GM12873 (cell line): ENCODE measurements at regions not wholly inside any gene's neighbourhood (a gene's known extent, or its start where the extent isn't known, plus 50 kb on each side); places are given as distances from the start of the nearest gene placed in this dataset.

Source experiments
- TF ChIP-seq, protein P1 (sequence below): IDR thresholded peaks from 2 replicates; pipeline ENCODE4 v1.5.1; 2012; ENCODE audit warnings: low read depth, mild to moderate bottlenecking, moderate library complexity, low read length, control low read depth; ENCODE audit not compliant: insufficient read depth; ENCODE audit errors: missing control alignments

DNA sequence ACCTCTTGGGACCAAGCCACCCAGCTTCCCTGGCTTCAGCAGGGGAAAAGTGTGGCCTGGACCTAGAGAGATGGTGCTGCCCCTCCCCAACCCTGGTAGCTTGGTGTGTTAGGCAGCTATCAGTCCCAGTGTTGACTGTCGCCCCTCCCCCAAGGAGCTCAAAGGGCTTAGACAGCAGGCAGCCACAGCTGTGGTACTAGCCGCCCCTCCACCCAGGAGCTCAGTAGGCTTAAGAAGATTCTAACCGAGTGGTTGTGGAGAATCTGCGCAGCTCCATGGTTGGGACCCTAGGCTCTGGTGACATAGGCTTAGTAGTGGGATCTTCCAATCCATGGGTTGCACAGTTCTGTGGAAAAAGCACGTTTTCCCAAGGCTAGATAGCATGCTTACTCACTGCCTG lies 458.4 kb upstream of the LRRC4C start:
- TF ChIP-seq, protein P1, sequence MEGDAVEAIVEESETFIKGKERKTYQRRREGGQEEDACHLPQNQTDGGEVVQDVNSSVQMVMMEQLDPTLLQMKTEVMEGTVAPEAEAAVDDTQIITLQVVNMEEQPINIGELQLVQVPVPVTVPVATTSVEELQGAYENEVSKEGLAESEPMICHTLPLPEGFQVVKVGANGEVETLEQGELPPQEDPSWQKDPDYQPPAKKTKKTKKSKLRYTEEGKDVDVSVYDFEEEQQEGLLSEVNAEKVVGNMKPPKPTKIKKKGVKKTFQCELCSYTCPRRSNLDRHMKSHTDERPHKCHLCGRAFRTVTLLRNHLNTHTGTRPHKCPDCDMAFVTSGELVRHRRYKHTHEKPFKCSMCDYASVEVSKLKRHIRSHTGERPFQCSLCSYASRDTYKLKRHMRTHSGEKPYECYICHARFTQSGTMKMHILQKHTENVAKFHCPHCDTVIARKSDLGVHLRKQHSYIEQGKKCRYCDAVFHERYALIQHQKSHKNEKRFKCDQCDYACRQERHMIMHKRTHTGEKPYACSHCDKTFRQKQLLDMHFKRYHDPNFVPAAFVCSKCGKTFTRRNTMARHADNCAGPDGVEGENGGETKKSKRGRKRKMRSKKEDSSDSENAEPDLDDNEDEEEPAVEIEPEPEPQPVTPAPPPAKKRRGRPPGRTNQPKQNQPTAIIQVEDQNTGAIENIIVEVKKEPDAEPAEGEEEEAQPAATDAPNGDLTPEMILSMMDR: no peak

DNA sequence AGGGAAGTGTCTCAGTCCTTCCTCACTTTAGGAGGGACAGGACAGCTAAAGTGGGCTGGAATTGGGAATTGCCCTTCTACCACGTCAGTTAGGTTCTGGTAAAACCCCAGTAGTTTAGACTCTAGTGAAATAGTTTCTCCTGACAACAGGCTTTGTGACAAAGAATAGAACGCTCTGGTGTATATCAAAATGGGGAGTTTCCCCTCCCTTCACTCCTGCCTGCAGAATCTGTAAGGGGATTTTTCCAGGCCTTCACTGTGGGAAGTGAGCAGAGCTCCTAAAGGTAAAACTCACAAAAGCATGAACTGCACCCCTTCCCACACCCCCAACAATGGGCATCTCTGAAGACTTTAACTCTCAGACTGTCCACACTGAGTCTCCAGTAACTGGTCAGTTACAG lies 460.9 kb upstream of the LRRC4C start:
- TF ChIP-seq, protein P1: no peak

DNA sequence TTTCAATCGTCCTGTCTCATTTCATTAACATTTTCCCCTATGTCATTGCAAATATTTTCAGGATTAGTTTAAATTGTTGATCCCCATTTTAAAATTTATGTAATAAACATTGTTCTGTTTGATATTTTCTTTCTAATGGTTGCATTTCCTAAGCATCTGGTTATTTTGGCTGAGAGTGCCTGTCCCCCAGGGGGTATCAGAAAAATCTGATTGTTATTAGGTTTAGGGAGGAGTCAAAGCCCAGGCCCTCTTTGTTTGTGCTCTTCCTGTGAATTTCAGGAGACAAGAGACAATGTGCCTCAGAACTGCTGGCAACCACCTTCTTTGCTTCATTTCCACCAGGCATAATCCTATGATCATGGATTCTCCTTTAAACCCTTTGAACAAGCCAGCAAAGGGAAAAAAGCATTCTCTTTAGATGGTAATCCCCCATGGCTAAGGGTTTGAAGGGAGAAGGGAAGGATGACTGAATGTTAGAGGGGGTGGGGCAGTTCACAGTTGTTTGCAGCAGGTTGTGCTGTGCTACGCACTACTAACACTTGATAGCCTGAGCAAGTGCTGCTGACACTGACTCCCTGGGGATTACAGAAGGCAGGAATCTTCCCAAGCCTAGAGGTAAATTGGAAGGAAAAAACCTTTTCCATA lies 462.4 kb upstream of the LRRC4C start:
- TF ChIP-seq, protein P1: no peak

DNA sequence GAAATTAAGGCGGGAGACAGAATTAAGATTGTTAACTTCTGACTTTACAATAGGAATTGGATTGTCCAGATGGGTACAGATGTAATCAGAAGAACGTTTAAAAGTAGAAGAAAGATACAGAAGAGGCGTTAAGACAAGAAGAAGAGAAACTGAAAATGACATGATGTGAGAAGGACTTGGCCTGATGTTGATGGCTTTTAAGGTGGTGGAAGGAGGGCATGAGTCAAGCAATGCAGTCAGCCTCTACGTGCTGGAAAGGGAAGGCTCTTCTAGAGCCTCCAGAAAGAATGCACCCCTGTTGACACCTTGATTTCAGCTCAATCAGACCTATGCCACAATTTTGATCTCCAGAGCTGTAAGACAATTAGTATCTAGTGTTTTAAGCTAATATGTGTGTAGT lies 466.9 kb upstream of the LRRC4C start:
- TF ChIP-seq, protein P1: no peak

DNA sequence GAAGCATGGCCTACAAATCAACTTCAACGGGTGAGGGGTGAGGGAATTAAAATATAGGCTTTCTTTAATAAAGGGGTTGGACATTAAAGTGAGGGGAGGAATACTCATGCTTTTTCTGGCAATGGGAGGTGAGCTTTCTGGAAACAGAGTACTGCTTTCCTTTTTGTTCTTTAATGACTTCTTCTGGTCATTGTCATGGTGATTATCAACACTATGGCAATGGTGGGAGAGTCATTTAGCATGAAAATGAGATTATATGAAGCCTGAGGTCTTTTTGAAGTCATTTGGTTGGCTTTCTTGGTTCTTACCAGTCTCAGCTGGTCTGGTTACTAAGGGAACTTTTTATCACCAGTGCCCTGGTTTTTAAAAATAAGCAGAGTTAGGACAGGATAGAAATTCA lies 475.8 kb upstream of the LRRC4C start:
- TF ChIP-seq, protein P1: no peak

DNA sequence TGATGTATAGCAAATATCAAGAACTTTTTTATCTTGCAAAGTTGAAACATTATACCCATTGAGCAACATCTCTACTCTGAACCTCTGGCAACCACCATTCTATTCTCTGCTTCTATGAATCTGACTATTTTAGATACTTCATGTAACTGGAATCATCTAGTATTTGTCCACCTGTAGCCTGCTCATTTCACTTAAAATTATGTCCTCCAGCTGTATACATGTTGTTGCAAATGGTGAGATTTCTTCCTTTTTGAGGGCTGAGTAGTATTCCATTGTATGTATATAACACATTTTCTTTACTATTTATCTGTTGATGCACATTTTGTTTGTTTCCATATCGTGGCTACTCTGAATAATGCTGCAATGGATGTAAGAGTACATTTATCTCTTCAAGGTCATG lies 476.3 kb upstream of the LRRC4C start:
- TF ChIP-seq, protein P1: no peak

DNA sequence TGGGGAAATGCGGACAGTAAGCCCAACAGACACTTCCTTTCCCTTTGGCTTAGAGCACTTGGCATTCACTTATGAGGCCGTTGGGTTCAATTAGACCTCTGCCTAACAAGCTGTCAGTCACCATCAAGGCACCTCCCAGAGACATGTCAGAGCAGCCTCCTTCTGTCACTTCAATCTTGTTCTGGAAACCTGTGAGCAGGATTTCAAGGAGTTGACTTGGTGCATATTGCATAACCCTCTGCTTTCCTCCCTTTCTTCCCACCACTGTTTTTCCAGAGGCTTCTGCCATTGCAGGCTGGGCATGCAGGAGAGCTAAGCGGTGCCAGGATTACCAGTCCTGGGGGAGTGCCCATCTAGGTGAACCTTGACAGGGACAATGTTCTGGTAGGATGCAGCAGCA lies 484.2 kb upstream of the LRRC4C start:
- TF ChIP-seq, protein P1: no peak

DNA sequence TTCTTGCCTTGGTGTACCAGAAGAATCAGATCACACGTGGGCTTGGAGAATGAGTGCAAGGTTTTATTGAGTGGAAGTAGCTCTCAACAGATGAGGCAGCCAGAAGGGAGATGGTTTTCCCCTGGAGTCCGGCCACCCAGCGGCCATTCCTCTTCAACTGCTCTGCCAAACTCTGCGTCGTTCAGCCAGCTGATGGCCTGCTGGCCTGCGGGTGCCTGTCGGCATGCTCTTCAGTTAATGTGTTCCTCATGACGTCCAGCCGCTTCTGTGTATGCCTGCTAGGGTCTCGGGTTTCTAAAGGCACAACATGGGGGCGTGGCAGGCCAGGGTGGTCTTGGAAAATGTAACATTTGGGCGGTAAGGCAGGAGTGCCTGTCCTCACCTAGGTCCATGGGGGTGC lies 487.9 kb upstream of the LRRC4C start:
- TF ChIP-seq, protein P1: no peak
